ENCODE measurements at regions not wholly inside any gene's neighbourhood (a gene's known extent, or its start where the extent isn't known, plus 50 kb on each side); places are given as distances from the start of the nearest gene placed in this dataset.

DNA sequence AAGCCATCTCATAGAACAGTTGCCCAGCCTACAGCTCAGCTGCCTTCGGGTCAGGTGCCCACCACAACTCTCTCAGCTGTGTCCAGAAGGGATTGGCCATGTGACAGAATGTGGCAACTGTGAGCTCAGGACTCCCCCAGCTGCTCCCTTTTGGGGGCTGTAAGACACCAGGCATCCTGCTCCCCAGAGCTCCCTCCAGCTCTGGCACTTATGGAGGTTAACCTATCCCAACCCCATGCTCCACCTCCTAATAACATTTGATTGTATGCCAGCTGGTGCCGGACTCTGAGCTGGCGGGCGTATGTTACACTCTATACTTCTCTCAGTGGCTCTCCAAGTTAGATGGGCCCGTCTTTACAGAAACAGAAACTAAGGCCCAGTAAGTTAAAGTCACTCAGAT lies 222.8 kb downstream of the FAM43A start:
- TF ChIP-seq, protein P1, sequence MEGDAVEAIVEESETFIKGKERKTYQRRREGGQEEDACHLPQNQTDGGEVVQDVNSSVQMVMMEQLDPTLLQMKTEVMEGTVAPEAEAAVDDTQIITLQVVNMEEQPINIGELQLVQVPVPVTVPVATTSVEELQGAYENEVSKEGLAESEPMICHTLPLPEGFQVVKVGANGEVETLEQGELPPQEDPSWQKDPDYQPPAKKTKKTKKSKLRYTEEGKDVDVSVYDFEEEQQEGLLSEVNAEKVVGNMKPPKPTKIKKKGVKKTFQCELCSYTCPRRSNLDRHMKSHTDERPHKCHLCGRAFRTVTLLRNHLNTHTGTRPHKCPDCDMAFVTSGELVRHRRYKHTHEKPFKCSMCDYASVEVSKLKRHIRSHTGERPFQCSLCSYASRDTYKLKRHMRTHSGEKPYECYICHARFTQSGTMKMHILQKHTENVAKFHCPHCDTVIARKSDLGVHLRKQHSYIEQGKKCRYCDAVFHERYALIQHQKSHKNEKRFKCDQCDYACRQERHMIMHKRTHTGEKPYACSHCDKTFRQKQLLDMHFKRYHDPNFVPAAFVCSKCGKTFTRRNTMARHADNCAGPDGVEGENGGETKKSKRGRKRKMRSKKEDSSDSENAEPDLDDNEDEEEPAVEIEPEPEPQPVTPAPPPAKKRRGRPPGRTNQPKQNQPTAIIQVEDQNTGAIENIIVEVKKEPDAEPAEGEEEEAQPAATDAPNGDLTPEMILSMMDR (conservative IDR thresholded peaks at IDR 0.05): no peak
- no peak for TF ChIP-seq EZH2 (IDR thresholded peaks at IDR 0.05; ENCODE audit: low read depth)
